GM13977 (cell line): ENCODE measurements at regions not wholly inside any gene's neighbourhood (a gene's known extent, or its start where the extent isn't known, plus 50 kb on each side); places are given as distances from the start of the nearest gene placed in this dataset.

Source experiments
- DNase-seq: peaks from one replicate; pipeline ENCODE4 v3.0.0; 2012; ENCODE audit warnings: low spot score
- in situ Hi-C: fragments of 300-500 bp; cut with MboI; formaldehyde crosslinking; loops from one replicate; pipeline ENCODE4 v1.12.0; 2022; ENCODE audit warnings: low sequenced_read_pairs, low pct_unique_long_range_greater_than_20kb, mixed read lengths, inconsistent platforms; ENCODE audit not compliant: unreplicated experiment
- TF ChIP-seq, protein P1 (sequence below): IDR thresholded peaks from 2 replicates; pipeline ENCODE4 v1.5.1; 2012; ENCODE audit warnings: mild to moderate bottlenecking, control low read depth; ENCODE audit not compliant: insufficient read depth; ENCODE audit errors: extremely low read depth, missing control alignments

DNA sequence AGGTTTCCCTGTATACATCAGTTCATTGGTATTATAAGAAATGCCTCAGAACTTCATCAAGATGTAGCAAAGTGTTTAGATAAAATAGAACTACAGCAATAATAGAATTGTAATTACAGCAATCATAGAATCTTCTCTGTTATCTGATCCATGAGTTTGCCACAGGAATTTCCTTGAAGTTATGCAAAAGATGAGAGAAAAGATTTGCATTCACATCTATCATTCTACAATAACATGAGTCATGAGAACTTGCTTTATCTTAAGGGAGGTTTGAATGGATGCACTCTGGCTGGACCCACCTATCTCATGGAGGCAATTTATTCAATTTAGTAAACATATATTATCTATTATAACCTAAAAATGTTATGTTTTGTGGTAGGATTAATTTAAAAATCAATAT is 329.8 kb upstream of the EPHA7 start:
- DNase-seq = no peak
- TF ChIP-seq, protein P1, sequence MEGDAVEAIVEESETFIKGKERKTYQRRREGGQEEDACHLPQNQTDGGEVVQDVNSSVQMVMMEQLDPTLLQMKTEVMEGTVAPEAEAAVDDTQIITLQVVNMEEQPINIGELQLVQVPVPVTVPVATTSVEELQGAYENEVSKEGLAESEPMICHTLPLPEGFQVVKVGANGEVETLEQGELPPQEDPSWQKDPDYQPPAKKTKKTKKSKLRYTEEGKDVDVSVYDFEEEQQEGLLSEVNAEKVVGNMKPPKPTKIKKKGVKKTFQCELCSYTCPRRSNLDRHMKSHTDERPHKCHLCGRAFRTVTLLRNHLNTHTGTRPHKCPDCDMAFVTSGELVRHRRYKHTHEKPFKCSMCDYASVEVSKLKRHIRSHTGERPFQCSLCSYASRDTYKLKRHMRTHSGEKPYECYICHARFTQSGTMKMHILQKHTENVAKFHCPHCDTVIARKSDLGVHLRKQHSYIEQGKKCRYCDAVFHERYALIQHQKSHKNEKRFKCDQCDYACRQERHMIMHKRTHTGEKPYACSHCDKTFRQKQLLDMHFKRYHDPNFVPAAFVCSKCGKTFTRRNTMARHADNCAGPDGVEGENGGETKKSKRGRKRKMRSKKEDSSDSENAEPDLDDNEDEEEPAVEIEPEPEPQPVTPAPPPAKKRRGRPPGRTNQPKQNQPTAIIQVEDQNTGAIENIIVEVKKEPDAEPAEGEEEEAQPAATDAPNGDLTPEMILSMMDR = no peak
- in situ Hi-C loops = no loop called here

- TF ChIP-seq, protein P1 = no peak
- in situ Hi-C loops = no loop called here
- DNase-seq = no peak
Measured at GRCh38 chr6:93746892-93747291, 327.5 kb upstream of the EPHA7 start.

DNA sequence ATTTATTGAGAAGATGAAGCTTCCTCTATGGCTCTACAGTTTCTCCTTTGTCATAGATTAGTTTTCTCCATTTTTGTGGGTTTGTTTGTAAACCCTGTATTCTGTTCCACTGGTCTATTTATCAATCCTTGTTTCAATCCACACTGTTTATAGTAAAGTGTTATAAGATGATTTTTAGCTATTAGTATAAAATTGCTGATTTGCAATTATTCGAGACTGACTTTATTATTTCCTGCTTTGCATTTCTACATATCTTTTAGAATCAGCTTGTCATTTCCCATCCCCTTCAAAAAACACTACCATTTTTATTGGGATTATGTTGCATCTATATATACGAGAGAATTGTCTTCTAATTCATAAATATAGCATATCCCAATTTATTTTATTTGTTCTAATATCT is 325.9 kb upstream of the EPHA7 start:
- DNase-seq = no peak
- TF ChIP-seq, protein P1 = no peak
- in situ Hi-C loops = no loop called here

GRCh38 chr6:93735099-93735498 is 315.7 kb upstream of the EPHA7 start:
- in situ Hi-C loops = no loop called here
- no peak for DNase-seq
- TF ChIP-seq, protein P1 = no peak

DNA sequence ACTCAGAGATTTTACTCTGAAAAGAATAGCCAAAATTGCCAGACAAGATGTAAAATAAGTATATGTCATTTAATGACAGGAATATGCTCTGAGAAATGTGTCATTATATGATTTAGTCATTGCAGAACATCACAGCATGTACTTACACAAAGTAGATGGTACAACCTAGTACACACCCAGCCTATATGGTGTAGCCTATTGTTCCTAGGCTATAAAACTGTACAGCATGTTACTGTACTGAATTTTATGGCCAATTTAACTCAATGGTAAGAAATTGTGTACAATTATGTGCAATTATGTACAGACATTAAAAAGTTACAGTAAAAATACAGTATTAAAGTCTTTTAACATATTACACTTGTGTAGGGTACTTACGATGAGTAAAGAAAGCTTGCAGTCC is 311.9 kb upstream of the EPHA7 start:
- in situ Hi-C loops = no loop called here
- no peak for DNase-seq
- TF ChIP-seq, protein P1 = no peak

GRCh38 chr6:93728150-93728549 is 308.8 kb upstream of the EPHA7 start:
- TF ChIP-seq, protein P1 = no peak
- no peak for DNase-seq
- in situ Hi-C loops = no loop called here

GRCh38 chr6:93727447-93727846 is 308.1 kb upstream of the EPHA7 start:
- TF ChIP-seq, protein P1 = no peak
- DNase-seq = no peak
- in situ Hi-C loops = no loop called here
